ENCODE measurements at regions not wholly inside any gene's neighbourhood (a gene's known extent, or its start where the extent isn't known, plus 50 kb on each side); places are given as distances from the start of the nearest gene placed in this dataset.

DNA sequence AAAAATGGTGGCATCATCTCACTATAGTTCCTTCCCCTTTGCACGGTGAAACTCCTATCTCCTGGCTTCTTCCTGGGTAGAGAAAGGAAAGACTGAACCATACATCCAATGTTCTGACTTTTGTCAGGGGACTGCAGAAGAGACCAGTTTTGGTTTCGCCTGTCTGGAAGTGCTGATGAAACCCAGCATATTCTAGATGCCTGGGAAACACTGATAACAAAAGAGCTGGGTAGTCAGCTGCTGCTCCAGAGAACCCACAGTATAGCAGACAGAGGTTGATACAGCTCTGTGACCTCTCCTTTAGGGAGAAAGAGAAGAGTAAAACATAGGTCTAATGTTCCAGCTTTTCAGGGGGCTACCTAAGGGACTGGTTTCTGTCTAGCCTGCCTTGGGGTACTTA is 695.3 kb downstream of the DIAPH3 start:
- TF ChIP-seq EZH2 (IDR thresholded peaks at IDR 0.05; ENCODE audit: borderline replicate concordance) (no peak), EZH2phosphoT487 (IDR thresholded peaks at IDR 0.05; ENCODE audit: low read depth, severe bottlenecking, unreplicated experiment) (no peak), CTCF (IDR thresholded peaks at IDR 0.05; ENCODE audit: poor library complexity) (no peak)
- Histone ChIP-seq H3K9me3 (ENCODE audit: low read depth) (no peaks in the 10 kb centered on the region), H3K27me3 (no peaks in the 10 kb centered on the region), H3K4me2 (no peak overlapping the region), H3K36me3 (replicated peaks; ENCODE audit: insufficient read depth, low read depth) (no peaks in the 10 kb centered on the region), H3K27ac (no peak overlapping the region), H2AFZ (no peak overlapping the region), H3K4me3 (no peak overlapping the region), H3K4me1 (ENCODE audit: insufficient read depth) (no peaks in the 10 kb centered on the region), H3K9me2 (replicated peaks; ENCODE audit: insufficient read depth) (no peaks in the 10 kb centered on the region), H4K20me1 (ENCODE audit: insufficient read depth, poor library complexity, severe bottlenecking) (no peaks in the 10 kb centered on the region), H3K79me2 (no peaks in the 10 kb centered on the region)
- WGBS (ENCODE audit: low lambda C conversion rate, missing lambda C conversion rate) = 73% methylated on average over 2 of the region's 2 CpGs
- no peak for DNase-seq (ENCODE audit: low spot score)

- no peaks in the 10 kb centered on the region for H3K27me3 ChIP-seq
- H3K9me2 ChIP-seq (replicated peaks; ENCODE audit: insufficient read depth) = no peaks in the 10 kb centered on the region
- no peak for DNase-seq (ENCODE audit: low spot score)
- no peak overlapping the region for H3K4me2 ChIP-seq
- no peak overlapping the region for H3K27ac ChIP-seq
- no peak for TF ChIP-seq CTCF (IDR thresholded peaks at IDR 0.05; ENCODE audit: poor library complexity)
- no peak for TF ChIP-seq EZH2 (IDR thresholded peaks at IDR 0.05; ENCODE audit: borderline replicate concordance)
- no peak for TF ChIP-seq EZH2phosphoT487 (IDR thresholded peaks at IDR 0.05; ENCODE audit: low read depth, severe bottlenecking, unreplicated experiment)
- no peak overlapping the region for H2AFZ ChIP-seq
- H3K79me2 ChIP-seq = no peaks in the 10 kb centered on the region
- H3K9me3 ChIP-seq (ENCODE audit: low read depth) = no peaks in the 10 kb centered on the region
- no peaks in the 10 kb centered on the region for H3K36me3 ChIP-seq (replicated peaks; ENCODE audit: insufficient read depth, low read depth)
- no peak overlapping the region for H3K4me3 ChIP-seq
- no peaks in the 10 kb centered on the region for H3K4me1 ChIP-seq (ENCODE audit: insufficient read depth)
- no peaks in the 10 kb centered on the region for H4K20me1 ChIP-seq (ENCODE audit: insufficient read depth, poor library complexity, severe bottlenecking)
- 0% methylated on average over 1 of the region's 1 CpG for WGBS (ENCODE audit: low lambda C conversion rate, missing lambda C conversion rate)
These were observed 692.6 kb downstream of the DIAPH3 start for GRCh38 chr13:59471106-59471505.

DNA sequence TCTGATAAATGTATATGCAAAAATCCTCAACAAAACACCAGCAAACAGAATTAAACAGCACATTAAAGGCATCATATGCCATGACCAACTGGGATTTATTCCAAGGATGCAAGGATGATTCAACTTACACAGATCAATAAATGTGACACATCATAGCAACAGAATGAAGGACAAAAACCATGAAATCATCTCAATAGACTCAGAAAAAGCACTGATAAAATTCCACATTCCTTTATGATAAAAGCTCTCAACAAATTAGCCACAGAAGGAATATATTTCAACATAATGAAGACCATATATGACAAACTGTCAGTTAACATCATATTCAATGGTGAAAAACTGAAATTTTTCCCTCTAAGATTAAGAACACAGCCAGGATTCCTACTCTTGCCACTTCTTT is 691.6 kb downstream of the DIAPH3 start:
- Histone ChIP-seq H2AFZ (no peak overlapping the region), H3K79me2 (no peaks in the 10 kb centered on the region), H3K4me2 (no peak overlapping the region), H3K4me3 (no peak overlapping the region), H3K27ac (no peak overlapping the region), H3K9me3 (ENCODE audit: low read depth) (no peaks in the 10 kb centered on the region), H3K36me3 (replicated peaks; ENCODE audit: insufficient read depth, low read depth) (no peaks in the 10 kb centered on the region), H3K4me1 (ENCODE audit: insufficient read depth) (no peaks in the 10 kb centered on the region), H4K20me1 (ENCODE audit: insufficient read depth, poor library complexity, severe bottlenecking) (no peaks in the 10 kb centered on the region), H3K27me3 (no peaks in the 10 kb centered on the region), H3K9me2 (replicated peaks; ENCODE audit: insufficient read depth) (no peaks in the 10 kb centered on the region)
- TF ChIP-seq CTCF (IDR thresholded peaks at IDR 0.05; ENCODE audit: poor library complexity) (no peak), EZH2phosphoT487 (IDR thresholded peaks at IDR 0.05; ENCODE audit: low read depth, severe bottlenecking, unreplicated experiment) (no peak), EZH2 (IDR thresholded peaks at IDR 0.05; ENCODE audit: borderline replicate concordance) (no peak)
- no peak for DNase-seq (ENCODE audit: low spot score)

- Histone ChIP-seq H3K4me2 (no peak overlapping the region), H3K27ac (no peak overlapping the region), H3K4me3 (no peak overlapping the region), H3K36me3 (replicated peaks; ENCODE audit: insufficient read depth, low read depth) (no peaks in the 10 kb centered on the region), H2AFZ (no peak overlapping the region), H3K27me3 (no peaks in the 10 kb centered on the region), H3K9me2 (replicated peaks; ENCODE audit: insufficient read depth) (no peaks in the 10 kb centered on the region), H3K4me1 (ENCODE audit: insufficient read depth) (no peaks in the 10 kb centered on the region), H3K9me3 (ENCODE audit: low read depth) (no peaks in the 10 kb centered on the region), H3K79me2 (no peaks in the 10 kb centered on the region), H4K20me1 (ENCODE audit: insufficient read depth, poor library complexity, severe bottlenecking) (no peaks in the 10 kb centered on the region)
- no peak for TF ChIP-seq EZH2 (IDR thresholded peaks at IDR 0.05; ENCODE audit: borderline replicate concordance)
- TF ChIP-seq CTCF (IDR thresholded peaks at IDR 0.05; ENCODE audit: poor library complexity) = no peak
- no peak for TF ChIP-seq EZH2phosphoT487 (IDR thresholded peaks at IDR 0.05; ENCODE audit: low read depth, severe bottlenecking, unreplicated experiment)
- no peak for DNase-seq (ENCODE audit: low spot score)
- WGBS (ENCODE audit: low lambda C conversion rate, missing lambda C conversion rate) = 94% methylated on average over 1 of the region's 1 CpG
These were observed 689.0 kb downstream of the DIAPH3 start for GRCh38 chr13:59474696-59475095.

All from hepatocyte (in vitro differentiated cells).